Femur (tissue), 1 donor: ENCODE measurements at regions not wholly inside any gene's neighbourhood (a gene's known extent, or its start where the extent isn't known, plus 50 kb on each side); places are given as distances from the start of the nearest gene placed in this dataset.

Experiments used
- DNase-seq: peaks from one replicate; pipeline ENCODE4 v3.0.0-alpha.2; 2017

DNA sequence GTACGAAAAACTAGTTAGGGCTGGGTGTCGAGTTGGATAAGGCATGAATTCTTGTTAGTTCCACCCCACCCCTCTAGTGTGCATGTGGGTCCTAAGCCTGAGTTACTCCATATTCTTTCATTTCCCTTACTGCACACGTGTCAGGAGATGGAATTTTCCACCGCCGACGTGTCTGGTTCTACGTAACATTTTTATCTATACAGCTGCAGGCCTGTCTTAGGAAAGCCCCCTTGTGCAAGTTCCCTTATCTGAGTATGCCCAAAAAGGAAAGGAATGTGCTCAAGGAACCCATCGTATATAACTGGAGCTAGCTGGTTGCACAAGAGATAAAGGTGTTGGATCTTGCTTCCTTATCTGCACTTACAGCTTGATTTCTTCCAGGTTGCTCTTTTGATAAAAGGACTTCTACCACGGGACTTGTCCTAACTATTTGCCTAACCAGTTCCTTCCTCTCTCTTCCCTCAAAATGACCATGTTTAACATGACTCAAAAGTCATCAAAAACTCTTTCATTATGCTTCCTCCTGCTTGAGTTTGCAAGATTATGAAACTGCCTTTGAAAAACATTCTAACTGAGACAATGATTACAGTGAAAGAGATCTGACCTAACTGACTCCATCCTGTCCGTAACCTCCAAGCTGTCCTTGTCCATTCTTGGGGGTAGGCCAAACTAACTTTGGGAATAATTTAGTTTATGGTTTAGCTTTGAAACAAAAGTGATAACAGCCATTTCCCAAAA lies 181.4 kb downstream of the AKR1D1 start:
- DNase-seq, result peak; percentile 21

DNA sequence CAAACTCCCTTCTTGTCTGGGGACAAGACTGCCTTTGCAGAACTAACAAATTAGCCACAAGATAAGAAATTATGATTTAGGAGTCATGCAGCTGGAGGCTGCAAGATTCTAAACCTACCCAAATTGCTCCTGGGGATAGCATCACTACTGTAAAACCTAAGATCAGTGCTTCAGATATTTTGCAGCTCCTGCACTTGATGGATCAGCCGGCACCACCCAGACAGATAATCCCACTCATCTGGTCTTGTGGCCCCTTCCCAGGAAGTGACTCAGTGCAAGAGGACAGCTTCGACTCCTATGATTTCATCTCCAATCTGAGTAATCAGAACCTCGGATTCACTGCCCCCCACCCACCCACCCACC lies 181.9 kb downstream of the AKR1D1 start:
- DNase-seq, result no peak

DNA sequence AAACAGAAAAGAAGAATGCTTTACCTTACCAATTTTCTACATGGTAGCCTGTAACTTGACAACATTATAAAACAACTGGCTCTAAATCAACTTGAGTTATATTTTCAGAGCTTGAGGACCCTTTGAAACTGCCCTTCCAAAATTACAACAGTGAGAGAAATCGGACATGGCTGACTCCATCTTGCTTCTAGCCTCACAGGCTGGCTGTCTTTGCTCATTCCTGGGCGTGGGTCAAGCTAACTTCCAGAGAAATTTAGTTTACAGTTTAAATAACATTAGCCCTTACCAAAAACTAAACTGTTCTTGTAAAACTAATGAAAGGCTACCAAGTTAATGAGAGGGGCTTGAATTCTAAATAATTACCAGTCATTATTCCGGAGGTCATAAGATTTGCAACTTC lies 183.4 kb downstream of the AKR1D1 start:
- DNase-seq, result no peak

DNA sequence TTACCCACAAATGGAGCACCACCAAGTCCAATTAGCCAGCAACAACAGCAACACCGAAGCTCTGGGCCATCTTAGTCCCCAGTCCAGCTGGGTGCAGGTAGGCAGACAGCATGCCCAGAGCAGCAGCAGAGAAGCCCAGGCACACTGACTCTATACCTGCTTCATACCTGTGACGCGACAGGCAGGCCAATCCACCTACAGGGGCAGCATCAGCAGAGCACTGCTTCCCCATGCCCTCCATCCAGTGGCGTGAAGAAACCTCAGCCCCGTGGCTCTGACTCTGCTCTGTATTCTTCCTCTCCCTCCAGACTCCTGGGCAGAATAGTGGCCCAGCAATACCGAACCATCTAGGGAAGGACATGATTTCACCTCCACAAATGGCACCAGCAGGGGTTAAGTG lies 191.7 kb downstream of the AKR1D1 start:
- DNase-seq, result no peak

DNA sequence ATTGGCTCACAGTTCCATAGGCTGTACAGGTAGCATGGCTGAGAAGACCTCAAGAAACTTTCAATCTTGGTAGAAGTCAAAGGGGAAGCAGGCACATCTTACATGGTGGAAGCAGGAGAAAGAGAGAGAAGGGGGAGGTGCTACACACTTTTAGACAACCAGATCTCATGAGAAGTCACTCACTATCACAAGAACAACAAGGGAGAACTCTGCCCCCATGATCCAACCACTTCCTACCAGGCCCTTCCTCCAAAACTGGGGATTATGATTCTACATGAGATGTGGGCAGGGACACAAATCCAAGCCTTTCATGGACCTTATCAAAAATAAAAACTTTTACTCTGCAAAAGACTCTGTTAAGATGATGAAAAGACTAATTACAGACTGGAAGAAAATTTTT lies 183.2 kb upstream of the TRIM24 start:
- no peak for DNase-seq

DNA sequence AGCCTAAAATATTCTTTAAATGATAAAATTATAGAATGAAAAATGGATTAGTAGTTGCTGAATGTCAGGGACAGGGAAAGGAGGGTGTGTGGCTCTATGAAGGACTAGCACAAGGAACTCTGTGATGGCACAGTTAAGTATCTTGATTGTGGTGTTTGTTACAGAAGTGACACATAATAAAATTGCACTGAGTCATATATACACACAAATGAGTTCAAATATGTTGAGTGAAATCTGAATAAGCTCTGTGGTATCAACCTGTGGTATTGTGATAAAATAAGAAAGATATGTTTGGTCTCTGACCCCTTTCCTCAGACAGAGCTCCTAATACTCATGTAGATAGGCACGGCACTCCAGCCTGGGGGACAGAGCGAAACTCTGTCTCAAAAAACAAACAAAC lies 181.5 kb upstream of the TRIM24 start:
- DNase-seq, result no peak

DNA sequence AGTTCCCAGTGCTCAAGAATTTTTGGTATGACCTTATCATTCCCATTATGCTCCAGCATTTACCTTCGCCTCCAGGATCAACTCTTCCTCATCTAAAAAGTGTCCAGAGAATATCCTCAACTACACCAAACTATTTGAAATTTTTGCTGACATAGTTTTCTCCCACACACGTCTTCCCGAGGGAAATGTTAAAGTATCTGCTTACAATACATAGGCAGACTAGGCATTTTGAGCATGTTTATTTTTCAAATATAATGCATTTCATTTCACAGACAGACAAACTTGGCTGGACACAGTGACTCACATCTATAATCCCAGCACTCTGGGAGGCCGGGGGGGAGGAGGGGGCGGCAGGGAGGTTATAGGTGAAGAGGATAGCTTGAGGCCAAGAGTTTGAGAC lies 177.1 kb upstream of the TRIM24 start:
- DNase-seq, result no peak

DNA sequence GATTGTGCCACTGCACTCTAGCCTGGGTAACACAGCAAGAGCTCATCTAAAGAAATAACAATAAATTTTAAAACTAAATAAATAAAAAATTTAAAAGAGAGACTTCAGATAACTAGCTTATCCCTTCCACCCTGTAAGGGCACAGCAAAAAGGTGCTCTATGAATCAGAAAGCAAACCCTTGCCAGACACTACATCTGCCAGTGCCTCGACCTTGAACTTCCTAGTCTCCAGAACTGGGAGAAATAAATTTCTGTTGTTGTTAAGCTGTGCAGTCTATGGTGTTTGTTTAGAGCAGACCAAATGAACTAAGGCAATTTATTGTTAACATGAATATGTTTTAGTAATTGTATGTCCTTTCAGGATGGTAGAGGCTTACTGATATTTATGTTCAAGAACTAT lies 174.9 kb upstream of the TRIM24 start:
- no peak for DNase-seq

DNA sequence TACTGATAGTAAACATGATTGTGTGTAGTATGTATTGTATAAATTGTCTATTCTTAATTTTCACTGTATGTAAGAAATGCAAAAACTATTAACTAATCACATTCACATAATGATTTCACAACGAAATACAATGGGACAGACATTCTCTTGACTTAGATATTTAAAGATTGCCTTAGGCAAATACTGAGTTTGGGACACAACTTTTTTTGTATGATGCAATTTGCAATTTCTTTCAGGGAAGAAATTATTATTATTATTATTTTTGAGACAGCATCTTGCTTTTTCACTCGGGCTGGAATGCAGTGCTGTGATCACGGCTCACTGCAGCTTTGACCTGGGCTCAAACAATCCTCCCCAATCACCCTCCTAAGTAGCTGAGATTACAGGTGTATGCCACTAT lies 173.2 kb upstream of the TRIM24 start:
- DNase-seq, result no peak

DNA sequence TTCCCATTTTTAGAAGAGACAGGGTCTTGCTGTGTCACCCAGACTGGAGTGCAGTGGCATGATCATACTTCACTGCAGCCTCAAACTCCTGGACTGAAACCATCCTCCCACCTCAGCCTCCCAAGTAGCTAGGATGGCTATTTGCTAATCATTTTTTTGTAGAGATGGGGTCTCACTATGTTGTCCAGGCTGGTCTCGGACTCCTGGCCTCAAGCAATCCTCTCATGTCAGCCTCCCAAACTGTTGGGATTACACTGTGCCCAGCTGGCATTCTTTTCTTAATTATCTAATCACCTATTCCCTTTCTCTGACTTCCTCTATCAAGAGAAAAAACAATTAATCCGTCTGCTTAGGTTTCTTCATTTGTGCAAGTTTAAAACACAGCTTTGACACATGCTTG lies 172.5 kb upstream of the TRIM24 start:
- no peak for DNase-seq

DNA sequence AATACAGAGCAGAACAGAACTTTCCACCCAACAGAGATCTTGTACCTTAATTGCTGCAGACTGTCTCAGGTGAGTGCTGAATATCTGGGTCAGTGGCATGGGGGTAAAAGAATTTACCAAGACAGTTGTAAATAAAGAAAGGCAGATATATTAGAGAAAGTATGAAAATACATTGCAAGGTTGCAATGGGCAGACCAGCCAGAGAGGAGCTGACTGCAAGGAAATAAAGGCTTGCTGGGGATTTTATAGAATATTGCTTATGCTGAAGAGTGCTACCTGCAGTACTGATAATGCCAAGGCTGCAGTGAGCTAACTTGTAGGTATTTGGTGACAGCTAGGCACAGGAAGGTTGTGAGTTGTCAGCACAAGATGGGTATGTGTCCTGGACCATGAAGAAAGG lies 171.0 kb upstream of the TRIM24 start:
- no peak for DNase-seq

DNA sequence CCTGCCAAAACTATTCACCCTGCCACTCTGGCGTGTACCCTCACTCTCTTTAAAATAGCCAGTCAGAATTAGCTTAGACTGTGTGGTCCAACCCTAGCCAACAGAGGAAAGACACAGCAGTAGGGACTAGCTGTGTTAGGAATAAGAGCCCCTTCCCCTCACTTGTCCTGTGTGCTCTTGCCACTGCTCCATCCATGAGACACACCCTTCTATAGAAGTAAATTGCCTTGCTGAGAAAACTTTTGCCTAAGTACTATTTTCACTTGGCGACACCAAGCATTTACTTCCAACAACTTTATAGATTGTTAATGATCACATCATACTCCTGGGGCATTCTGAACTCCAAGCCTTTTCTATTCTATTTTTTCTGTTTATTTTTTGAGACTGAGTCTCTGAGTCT lies 170.2 kb upstream of the TRIM24 start:
- DNase-seq, result no peak

DNA sequence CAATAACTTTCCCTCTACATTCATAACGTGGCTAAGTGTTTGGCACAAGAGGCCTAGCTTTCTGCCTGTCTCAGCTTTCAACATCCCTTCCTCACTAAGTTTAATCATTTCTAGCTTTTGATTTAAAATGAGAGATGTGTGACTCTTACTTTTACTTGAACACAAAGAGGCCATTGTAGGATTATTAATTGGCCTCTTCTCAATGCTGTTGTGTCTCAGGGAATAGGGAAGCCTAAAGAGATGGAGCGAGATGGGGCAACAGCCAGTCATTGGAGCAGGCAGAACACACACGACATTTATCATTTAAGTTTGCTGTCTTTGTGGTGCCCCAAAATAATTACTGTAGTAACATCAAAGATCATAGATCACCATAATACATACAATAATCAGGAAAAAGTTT lies 167.1 kb upstream of the TRIM24 start:
- DNase-seq, result no peak

DNA sequence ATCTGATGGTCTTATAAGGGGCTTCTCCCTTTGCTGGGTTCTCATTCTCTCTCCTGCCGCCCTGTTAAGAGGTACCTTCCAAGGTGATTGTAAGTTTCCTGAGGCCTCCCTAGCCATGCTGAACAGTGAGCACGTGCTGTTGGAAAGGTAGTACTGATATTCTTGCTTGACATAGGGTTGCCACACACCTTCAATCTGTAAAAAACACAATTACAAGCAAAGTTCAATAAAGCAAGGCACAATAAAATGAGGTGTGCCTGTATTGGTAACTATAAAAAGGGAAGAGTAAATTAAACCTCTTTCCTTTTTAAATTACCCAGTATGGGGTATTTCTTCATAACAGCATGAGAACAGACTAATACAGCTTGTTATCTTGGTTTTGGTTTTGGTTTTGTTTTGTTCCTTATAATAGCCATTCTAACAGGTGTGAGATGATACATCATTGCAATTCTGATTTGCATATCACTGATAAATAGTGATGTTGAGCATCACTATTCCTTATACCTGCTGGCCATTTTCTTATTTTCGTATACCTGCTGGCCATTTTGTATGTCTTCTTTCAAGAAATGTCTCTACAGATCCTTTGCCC lies 164.9 kb upstream of the TRIM24 start:
- DNase-seq, result no peak

DNA sequence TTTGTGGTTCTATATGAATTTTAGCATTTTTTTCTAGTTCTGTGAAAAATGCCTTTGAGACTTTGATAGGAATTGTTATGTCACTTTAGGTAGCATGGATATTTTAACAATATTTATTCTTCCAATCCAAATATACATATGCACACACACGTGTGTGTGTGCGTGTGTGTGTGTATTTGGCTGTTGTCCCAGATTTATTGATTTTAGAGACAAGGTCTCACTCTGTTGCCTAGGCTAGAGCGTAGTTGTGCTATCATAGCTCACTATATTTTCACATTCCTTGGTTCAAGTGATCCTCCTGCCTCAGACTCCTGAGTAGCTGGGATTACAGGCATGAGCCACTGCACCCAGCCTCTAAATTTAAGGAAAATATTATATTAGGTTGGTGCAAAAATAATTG lies 162.5 kb upstream of the TRIM24 start:
- DNase-seq, result no peak

DNA sequence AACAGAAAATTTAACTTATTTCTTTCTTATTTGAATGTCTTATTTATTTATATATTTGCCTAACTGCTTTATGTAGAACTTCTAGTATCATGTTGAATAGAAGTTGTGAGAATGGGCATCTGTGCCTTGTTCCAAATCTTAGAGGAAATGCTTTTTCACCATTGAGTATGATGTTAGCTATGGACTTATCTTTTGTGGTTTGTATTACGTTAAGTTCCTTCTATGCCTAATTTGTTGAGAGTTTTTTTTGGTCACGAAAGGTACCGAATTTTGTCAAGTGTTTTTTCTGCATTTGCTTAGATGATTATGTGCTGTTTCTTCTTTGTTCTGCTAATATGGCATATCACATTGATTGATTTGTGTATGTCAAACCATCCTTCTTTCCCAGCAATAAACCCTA lies 161.0 kb upstream of the TRIM24 start:
- DNase-seq, result no peak

DNA sequence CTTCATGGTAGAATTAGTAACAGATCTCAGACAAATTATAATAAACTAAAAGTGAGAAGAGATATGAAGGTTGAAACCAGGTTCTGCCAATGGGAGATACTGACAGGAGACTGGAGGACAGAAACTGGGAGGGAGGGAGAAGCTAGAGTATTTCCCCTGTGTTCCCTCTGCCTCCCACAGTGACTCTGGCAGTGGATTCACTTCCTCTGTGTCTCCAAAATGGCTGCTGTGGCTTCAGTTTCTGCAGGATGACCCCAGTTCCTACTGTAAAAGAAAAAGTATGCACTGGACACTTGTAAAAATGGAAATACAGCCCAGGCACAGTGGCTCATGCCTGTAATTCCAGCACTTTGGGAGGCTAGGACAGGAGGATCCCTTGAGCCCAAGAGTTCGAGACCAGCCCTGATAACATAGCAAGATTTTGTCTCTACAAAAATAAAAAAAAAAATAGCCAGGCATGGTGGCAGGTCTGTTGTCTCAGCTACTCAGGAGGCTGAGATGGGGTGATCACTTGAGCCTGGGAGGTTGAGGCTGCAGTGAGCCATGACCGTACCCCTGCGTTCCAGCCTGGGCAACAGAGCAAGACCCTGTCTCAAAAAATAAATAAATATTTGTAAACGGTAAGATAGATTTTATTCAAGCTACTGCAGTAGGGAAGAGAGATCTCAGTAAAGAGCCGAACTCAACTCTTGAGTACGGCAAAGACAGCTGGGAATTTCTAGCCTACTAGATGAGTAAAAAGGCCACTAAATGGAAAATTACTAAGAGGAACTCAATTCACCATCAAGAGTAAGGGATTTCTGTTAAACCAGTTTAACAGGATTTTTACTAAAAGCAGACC lies 156.6 kb upstream of the TRIM24 start:
- DNase-seq, result no peak

DNA sequence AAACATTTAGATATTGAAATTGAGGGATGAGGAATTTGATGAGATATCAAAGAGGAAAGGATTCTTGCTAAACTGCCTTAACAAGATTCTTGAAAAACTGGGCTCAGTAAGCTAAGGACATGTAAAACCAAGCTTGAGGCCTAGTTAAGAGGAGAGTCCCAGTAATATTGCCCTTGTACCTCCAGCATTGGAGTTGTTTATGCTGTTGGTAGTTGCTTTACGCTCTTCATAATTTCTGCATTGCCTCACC lies 156.1 kb upstream of the TRIM24 start:
- no peak for DNase-seq

DNA sequence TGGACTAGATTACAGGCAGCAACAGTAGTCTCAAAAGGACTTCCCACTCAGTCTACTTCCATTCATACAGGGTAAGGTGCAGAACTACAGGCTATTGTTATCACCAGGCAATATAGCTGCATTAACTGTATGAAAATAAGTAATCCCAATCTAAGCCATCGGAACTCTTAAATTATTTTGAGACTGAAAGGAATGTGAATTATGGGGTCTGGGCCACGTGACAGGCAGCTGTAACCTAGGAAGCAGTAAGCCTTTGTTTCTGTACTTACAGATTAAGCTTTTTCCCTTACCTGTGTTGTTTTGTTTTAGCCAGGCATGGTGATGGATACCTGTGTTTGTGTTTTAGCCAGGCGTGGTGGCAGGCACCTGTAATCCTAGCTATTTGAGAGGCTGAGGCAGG lies 152.4 kb upstream of the TRIM24 start:
- no peak for DNase-seq

DNA sequence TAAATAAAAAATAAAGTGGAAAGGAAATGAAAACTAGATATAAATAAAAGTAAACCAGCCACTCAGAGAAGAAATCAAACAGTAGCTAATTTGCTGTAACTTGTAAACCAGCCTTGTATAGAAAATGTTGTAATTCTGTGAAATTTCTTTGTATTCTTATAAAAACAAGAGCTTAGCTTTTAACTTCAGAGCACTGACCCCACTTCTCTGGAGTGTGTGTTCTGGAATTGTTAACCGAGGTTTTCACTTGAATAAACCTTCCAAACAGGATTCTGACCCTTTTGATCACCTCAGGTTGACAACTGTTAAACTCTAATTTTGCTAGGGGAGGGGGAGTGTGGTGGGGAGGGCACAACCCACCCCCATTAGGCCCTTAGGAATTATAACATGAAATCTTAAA lies 151.9 kb upstream of the TRIM24 start:
- no peak for DNase-seq

DNA sequence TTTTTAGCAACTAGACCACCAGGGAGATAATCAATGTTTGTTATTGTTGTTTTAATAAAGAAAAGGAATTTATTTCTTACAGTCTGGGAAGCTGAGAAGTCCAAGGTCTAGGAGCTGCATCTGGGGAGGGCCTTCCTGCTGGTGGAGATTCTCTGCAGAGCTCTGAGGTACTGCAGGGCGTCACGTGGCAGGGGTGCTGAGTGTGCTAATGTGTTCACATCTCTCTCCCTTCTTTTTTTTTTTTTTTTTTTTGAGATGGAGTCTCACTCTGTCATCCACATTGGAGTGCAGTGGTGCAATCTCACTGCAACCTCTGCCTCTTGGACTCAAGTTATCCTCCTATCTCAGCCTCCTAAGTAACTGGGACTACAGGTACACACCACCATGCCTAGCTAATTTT lies 150.9 kb upstream of the TRIM24 start:
- no peak for DNase-seq

DNA sequence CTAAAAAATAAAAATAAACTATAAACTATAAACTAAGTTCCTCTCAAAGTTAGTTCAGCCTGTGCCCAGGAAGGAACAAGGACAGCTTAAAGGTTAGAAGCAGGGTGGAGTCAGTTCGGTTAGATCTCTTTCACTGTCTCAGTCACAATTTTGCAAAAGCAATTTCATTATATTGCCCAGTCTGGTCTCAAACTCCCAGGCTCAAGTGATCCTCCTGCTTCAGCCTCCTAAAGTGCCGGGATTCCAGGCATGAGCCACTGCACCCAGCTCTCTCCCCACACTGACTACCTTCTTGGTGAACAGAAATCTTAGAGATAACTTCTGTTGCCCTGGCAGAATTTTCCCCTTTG lies 146.3 kb upstream of the TRIM24 start:
- no peak for DNase-seq

DNA sequence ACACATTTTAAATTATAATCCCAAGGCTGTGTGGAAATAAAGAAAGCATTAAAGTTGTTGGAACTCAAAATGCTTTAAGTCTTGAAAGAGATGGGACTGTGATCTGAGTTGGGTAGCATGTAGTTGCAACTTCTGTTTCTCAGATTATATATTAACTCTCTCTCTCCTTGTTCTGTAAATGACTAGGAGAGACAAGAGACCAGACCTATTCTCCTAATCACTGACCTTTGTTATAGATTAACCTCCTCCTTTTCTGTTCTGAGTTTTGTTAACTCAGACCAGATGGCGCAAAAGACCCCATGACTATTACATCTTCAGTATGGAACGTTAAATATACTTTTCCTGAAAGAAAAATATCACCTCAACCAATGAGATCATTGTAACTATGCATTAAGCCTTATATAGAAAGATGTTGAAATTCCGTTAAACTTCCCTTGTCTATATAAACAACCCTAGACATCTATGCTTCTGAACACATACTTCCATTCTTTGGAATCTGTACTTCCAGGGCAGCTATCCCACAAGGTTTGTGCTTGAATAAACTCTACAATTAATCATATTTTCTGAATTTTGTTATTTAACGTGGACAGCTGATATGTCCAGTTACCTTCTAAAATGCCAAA lies 143.5 kb upstream of the TRIM24 start:
- DNase-seq, result no peak

DNA sequence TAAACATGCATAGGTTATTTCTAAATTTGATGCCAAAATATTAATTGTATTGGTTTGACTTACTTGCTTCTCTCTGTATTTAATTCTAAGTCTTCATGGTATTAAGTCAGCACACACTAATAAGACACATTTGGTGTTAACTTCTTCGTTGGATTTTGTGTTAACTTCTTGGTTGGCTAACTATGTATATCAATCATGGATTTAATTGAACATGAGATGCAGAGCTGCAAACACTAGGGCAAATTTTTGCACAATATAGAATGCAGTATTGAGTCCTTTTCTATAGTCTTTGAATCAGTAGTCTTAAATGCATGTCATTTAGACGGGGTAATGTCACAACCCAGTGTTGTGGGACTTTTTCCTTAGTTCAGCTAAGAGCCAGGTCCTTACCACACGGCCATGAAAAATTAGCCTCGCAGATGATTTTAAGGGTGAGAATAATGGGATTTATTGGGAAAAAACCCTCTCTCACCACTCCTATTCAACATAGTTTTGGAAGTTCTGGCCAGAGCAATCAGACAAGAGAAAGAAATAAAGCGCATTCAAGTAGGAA lies 142.9 kb upstream of the TRIM24 start:
- DNase-seq, result no peak
